Neural cell (in vitro differentiated cells): ENCODE measurements at regions not wholly inside any gene's neighbourhood (a gene's known extent, or its start where the extent isn't known, plus 50 kb on each side); places are given as distances from the start of the nearest gene placed in this dataset.

Source experiments
- H2AFZ ChIP-seq: fragments of 200-600, 300-800 bp; sonication (generic), shearing (Covaris generic); 2 replicates; pipeline ENCODE4 v1.6.0; 2014; ENCODE audit warnings: low read depth, mild to moderate bottlenecking, antibody characterized with exemption, low read length, moderate library complexity
- H3F3A ChIP-seq: fragments of 200-600 bp; shearing (Covaris generic); 2 replicates; pipeline ENCODE4 v1.6.1; 2016; ENCODE audit warnings: mild to moderate bottlenecking, moderate library complexity, mixed read lengths, antibody characterized with exemption, low read length; ENCODE audit not compliant: insufficient read depth, poor library complexity, severe bottlenecking
- H3K27ac ChIP-seq: fragments of 200-600, 300-800 bp; sonication (generic), shearing (Covaris generic); 2 replicates; pipeline ENCODE4 v1.5.1; 2014; ENCODE audit warnings: mild to moderate bottlenecking, low read length, moderate library complexity
- H3K27me3 ChIP-seq: fragments of 300-800, 200-600 bp; sonication (generic), shearing (Covaris generic); 2 replicates; pipeline ENCODE4 v1.6.0; 2014; ENCODE audit warnings: mild to moderate bottlenecking, low read depth, low read length, moderate library complexity; ENCODE audit not compliant: insufficient read depth
- H3K36me3 ChIP-seq: fragments of 300-800, 200-600 bp; sonication (generic), shearing (Covaris generic); 2 replicates; pipeline ENCODE4 v1.5.1; 2014; ENCODE audit warnings: mild to moderate bottlenecking, antibody characterized with exemption, low read length, moderate library complexity; ENCODE audit not compliant: insufficient read depth
- H3K4me2 ChIP-seq: fragments of 300-800, 200-600 bp; sonication (generic), shearing (Covaris generic); 2 replicates; pipeline ENCODE4 v1.6.0; 2014; ENCODE audit warnings: mild to moderate bottlenecking, low read length
- H3K4me3 ChIP-seq: fragments of 300-800, 200-600 bp; sonication (generic), shearing (Covaris generic); 2 replicates; pipeline ENCODE4 v1.5.1; 2014; ENCODE audit warnings: mild to moderate bottlenecking, low read length, moderate library complexity
- H3K79me2 ChIP-seq: fragments of 200-600 bp; shearing (Covaris generic); replicated peaks from 2 replicates; pipeline ENCODE4 v1.6.0; 2014; ENCODE audit warnings: mild to moderate bottlenecking, low read length, moderate library complexity; ENCODE audit not compliant: insufficient read depth
- H3K9ac ChIP-seq: fragments of 300-800, 200-600 bp; sonication (generic), shearing (Covaris generic); 2 replicates; pipeline ENCODE4 v1.6.1; 2016; ENCODE audit warnings: mild to moderate bottlenecking, low read length, mixed read lengths
- H3K9me2 ChIP-seq: fragments of 200-600 bp; shearing (Covaris generic); 2 replicates; pipeline ENCODE4 v1.6.1; 2016; ENCODE audit warnings: mild to moderate bottlenecking, low read length, mixed read lengths; ENCODE audit not compliant: insufficient read depth
- H3K9me3 ChIP-seq: fragments of 200-600, 300-800 bp; sonication (generic), shearing (Covaris generic); 2 replicates; pipeline ENCODE4 v1.6.1; 2016; ENCODE audit warnings: mild to moderate bottlenecking, mixed run types, low read length, moderate library complexity, mixed read lengths
- H4K20me1 ChIP-seq: fragments of 200-600 bp; shearing (Covaris generic); 2 replicates; pipeline ENCODE4 v1.6.1; 2016; ENCODE audit warnings: mild to moderate bottlenecking, mixed run types; ENCODE audit not compliant: insufficient read depth
- CTCF ChIP-seq: fragments of 450-650 bp; IDR thresholded peaks from 2 replicates; pipeline ENCODE4 v1.5.1; 2014; ENCODE audit warnings: antibody characterized with exemption, mild to moderate bottlenecking, moderate library complexity; ENCODE audit not compliant: poor library complexity, severe bottlenecking
- EP300 ChIP-seq: fragments of 450-650 bp; conservative IDR thresholded peaks from 2 replicates; pipeline ENCODE4 v1.6.1; 2014; ENCODE audit warnings: antibody characterized with exemption, mild to moderate bottlenecking, moderate library complexity; ENCODE audit not compliant: poor library complexity, severe bottlenecking
- EZH2 ChIP-seq: fragments of 200-600, 300-800 bp; shearing (Covaris generic), sonication (generic); IDR thresholded peaks from 2 replicates; pipeline ENCODE4 v1.6.1; 2014; ENCODE audit warnings: antibody characterized with exemption, low read length, borderline replicate concordance, mild to moderate bottlenecking; ENCODE audit not compliant: insufficient read depth, poor library complexity, severe bottlenecking
- MXI1 ChIP-seq: fragments of 450-650 bp; conservative IDR thresholded peaks from 2 replicates; pipeline ENCODE4 v1.6.1; 2014; ENCODE audit warnings: antibody characterized with exemption, mild to moderate bottlenecking; ENCODE audit not compliant: poor library complexity, severe bottlenecking
- POLR2AphosphoS5 ChIP-seq: IDR thresholded peaks from 2 replicates; pipeline ENCODE4 v1.6.1; 2012
- RAD21 ChIP-seq: fragments of 450-650 bp; conservative IDR thresholded peaks from 2 replicates; pipeline ENCODE4 v1.6.1; 2014; ENCODE audit warnings: antibody characterized with exemption, mild to moderate bottlenecking, moderate library complexity
- REST ChIP-seq: IDR thresholded peaks from 2 replicates; pipeline ENCODE4 v1.6.1; 2012; ENCODE audit warnings: borderline replicate concordance
- SMC3 ChIP-seq: fragments of 450-650 bp; conservative IDR thresholded peaks from 2 replicates; pipeline ENCODE4 v1.6.1; 2014; ENCODE audit warnings: antibody characterized with exemption, mild to moderate bottlenecking, moderate library complexity; ENCODE audit not compliant: poor library complexity
- TAF1 ChIP-seq: IDR thresholded peaks from 2 replicates; pipeline ENCODE4 v1.6.1; 2012; ENCODE audit warnings: low read depth

- Histone ChIP-seq H3K27me3 (no peaks in the 10 kb centered on the region), H4K20me1 (no peaks in the 10 kb centered on the region), H3F3A (no peaks in the 10 kb centered on the region), H3K9me3 (no peaks in the 10 kb centered on the region), H3K4me3 (no peak overlapping the region), H3K36me3 (no peaks in the 10 kb centered on the region), H3K9ac (no peak overlapping the region), H3K4me2 (no peak overlapping the region), H3K79me2 (no peaks in the 10 kb centered on the region), H3K9me2 (no peaks in the 10 kb centered on the region), H2AFZ (no peak overlapping the region), H3K27ac (no peak overlapping the region)
- no peak for TF ChIP-seq EP300
- no peak for TF ChIP-seq CTCF
- no peak for TF ChIP-seq MXI1
- no peak for TF ChIP-seq EZH2
- TF ChIP-seq TAF1: no peak
- no peak for TF ChIP-seq POLR2AphosphoS5
- TF ChIP-seq RAD21: no peak
- no peak for TF ChIP-seq SMC3
- no peak for TF ChIP-seq REST
Measured at GRCh38 chr4:100649417-100649816, 131.6 kb upstream of the EMCN start.

GRCh38 chr4:100644150-100644549 is 126.3 kb upstream of the EMCN start:
- no peaks in the 10 kb centered on the region for H3K9me3 ChIP-seq
- no peak overlapping the region for H3K4me2 ChIP-seq
- no peak overlapping the region for H2AFZ ChIP-seq
- no peaks in the 10 kb centered on the region for H3F3A ChIP-seq
- H3K9me2 ChIP-seq: no peaks in the 10 kb centered on the region
- H4K20me1 ChIP-seq: no peaks in the 10 kb centered on the region
- no peak overlapping the region for H3K9ac ChIP-seq
- H3K27ac ChIP-seq: no peak overlapping the region
- no peaks in the 10 kb centered on the region for H3K27me3 ChIP-seq
- H3K36me3 ChIP-seq: no peaks in the 10 kb centered on the region
- no peak overlapping the region for H3K4me3 ChIP-seq
- no peaks in the 10 kb centered on the region for H3K79me2 ChIP-seq
- TF ChIP-seq REST (no peak), TAF1 (no peak), RAD21 (no peak), POLR2AphosphoS5 (no peak), EZH2 (no peak), CTCF (no peak), SMC3 (no peak), MXI1 (no peak), EP300 (no peak)
